NCI-H1105 (cell line): ENCODE measurements at regions not wholly inside any gene's neighbourhood (a gene's known extent, or its start where the extent isn't known, plus 50 kb on each side); places are given as distances from the start of the nearest gene placed in this dataset.
"Not testable (repeated sequence)": the region's sequence is repeated elsewhere in the genome, so short reads cannot be mapped to it uniquely, and the experiment has no call there.

Experiments
- DNase-seq: peaks from one replicate; lab custom pipeline; 2025; lab: John Stamatoyannopoulos, UW

DNA sequence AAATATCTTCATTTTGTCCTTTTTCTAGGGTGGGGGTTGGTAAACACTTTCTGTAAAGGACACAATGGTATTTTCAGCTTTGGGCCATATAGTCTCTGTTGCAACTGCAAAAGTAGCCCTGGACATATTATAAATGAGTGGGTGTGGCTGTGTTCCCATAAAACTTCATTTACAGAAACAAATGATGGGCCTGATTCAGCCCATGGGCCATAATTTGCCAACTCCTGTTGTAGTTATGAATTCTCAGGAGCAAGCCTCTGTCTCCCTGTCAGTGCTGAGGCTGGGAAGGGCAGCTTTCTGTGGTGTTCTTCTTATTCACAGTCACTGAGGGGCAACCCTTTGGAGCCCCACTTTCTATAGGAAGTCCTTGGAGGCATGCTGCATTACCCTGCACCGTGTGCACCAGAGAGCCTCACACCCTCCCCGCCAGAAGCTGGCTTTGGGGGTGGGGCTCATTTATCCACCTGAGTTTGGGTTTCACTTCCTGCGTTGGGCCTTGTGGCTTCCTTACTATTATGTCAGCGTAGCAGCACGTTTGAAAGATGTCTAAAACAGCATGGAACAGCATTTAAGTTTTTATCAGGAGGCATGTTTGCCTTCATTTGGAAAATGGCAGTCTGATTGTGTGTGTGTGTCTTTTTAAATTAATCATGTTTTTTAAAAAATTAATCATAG, 60.8 kb upstream of the FAN1 start:
- not testable (repeated sequence) for DNase-seq

DNA sequence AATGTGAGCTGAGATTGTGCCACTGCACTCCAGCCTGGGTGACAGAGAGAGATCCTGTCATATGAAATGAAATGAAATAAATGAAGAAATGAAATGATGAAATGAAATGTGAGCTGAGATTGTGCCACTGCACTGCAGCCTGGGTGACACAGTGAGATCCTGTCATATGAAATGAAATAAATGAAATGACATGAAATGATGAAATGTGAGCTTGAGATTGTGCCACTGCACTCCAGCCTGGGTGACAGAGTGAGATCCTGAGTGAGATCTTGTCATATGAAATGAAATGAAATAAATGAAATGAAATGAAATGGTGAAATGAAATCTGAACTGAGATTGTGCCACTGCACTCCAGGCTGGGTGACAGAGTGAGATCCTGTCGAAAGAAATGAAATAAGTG, 58.2 kb upstream of the FAN1 start:
- DNase-seq = not testable (repeated sequence)
